Pancreas (tissue), 10 donors: ENCODE measurements at regions not wholly inside any gene's neighbourhood (a gene's known extent, or its start where the extent isn't known, plus 50 kb on each side); places are given as distances from the start of the nearest gene placed in this dataset.
A peak's percentile ranks its signal among the peaks of the same experiment; 100 is the strongest.
"Not testable (repeated sequence)": the region's sequence is repeated elsewhere in the genome, so short reads cannot be mapped to it uniquely, and the experiment has no call there.

Experiments used
- ATAC-seq, 4 donors: fragments of 200-7000 bp; cut with Tn5 transposase; one replicate each; pipeline versions ENCODE4 v1.8.0 to v1.9.1; 2020; ENCODE audit warnings: mild to moderate bottlenecking in 4 of 4, moderate library complexity in 4 of 4
- DNase-seq, 6 donors: peaks; one replicate each; pipeline ENCODE4 v3.0.0-alpha.2; 2020
- FAIRE-seq: peaks from 2 replicates; lab custom pipeline; 2012; peaks lifted over from hg19 to GRCh38; lab: Jason Lieb, UNC
- H3K27ac ChIP-seq, 4 donors: fragments of 200-600 bp; sonication (generic); 1 replicate in 3 of 4; 2 replicates in 1 of 4; pipeline versions ENCODE4 v1.5.0 to v1.8.0; 2020
- H3K27me3 ChIP-seq, 4 donors: fragments of 200-600 bp; one replicate each; pipeline ENCODE4 v1.8.0; 2021
- H3K36me3 ChIP-seq, 3 donors: fragments of 200-600 bp; sonication (generic) in 1 of 3; one replicate each; pipeline versions ENCODE4 v1.5.0 to v1.8.0; 2020 to 2021
- H3K4me1 ChIP-seq, 3 donors: fragments of 200-600 bp; one replicate each; pipeline ENCODE4 v1.8.0; 2021
- H3K4me3 ChIP-seq, 4 donors: fragments of 200-600 bp; sonication (generic) in 2 of 4; one replicate each; pipeline versions ENCODE4 v1.5.0 to v1.8.0; 2020 to 2021
- H3K9me3 ChIP-seq, 4 donors: fragments of 200-600 bp; one replicate each; pipeline ENCODE4 v1.8.0; 2021
- CTCF ChIP-seq, 4 donors: fragments of 200-600 bp; sonication (generic) in 3 of 4; IDR thresholded peaks; one replicate each; pipeline versions ENCODE4 v1.5.0 to v1.8.0; 2021; ENCODE audit warnings: antibody characterized with exemption in 4 of 4
- WGBS, 2 donors: extraction: QIAGEN DNeasy Blood & Tissue Kit; methylation state at CpG; one replicate each; pipeline ENCODE4 v1.1.7; 2013; 5-methylcytosine and 5-hydroxymethylcytosine counted together
- intact Hi-C, 3 donors: fragments of 100-400 bp; cut with DNase I; formaldehyde crosslinking; loops; one replicate each; pipeline versions ENCODE4 v1.11.1 to v1.14.2; 2022
- donor health status: healthy with polysubstance abuse.
- donor health status: DM: no; HTN: no; CAD: no; lungs with moderate emphysema.
- donor health status: DM: no; HTN: no; CAD: no.
- donor health status: control.
- donor health status: control.
- donor health status: Bipolar disorder and iron deficiency.
- donor health status: DM: yes; HTN: yes; CAD: no.
- donor health status: DM: no; HTN: no; CAD: no.
- donor health status: DM: no; HTN: no; CAD: no.
- donor health status: DM: yes; HTN: yes; CAD: no.

GRCh38 chr6:115495184-115495583 lies 565.5 kb downstream of the FRK start:
- no peak overlapping the region for H3K4me3 ChIP-seq
- no peak for FAIRE-seq

GRCh38 chr6:115487331-115487730 lies 573.4 kb downstream of the FRK start:
- intact Hi-C loops, result no loop called here
- Histone ChIP-seq H3K27ac (no peak overlapping the region), H3K4me1 (no peaks in the 10 kb centered on the region), H3K4me3 (no peak overlapping the region), H3K36me3 (no peaks in the 10 kb centered on the region), H3K9me3 (no peaks in the 10 kb centered on the region), H3K27me3 (no peaks in the 10 kb centered on the region)
- WGBS, 2 donors, result 75 to 85% methylated on average over 2 of the region's 2 CpGs
- ATAC-seq (no peak), DNase-seq (no peak), FAIRE-seq (no peak)
- TF ChIP-seq CTCF (IDR thresholded peaks at IDR 0.05), result no peak

More at GRCh38 chr6:115495184-115495583, 565.5 kb downstream of the FRK start:
- Histone ChIP-seq H3K27ac (no peak overlapping the region), H3K27me3 (no peaks in the 10 kb centered on the region), H3K4me1 (no peaks in the 10 kb centered on the region), H3K36me3 (no peaks in the 10 kb centered on the region), H3K9me3 (no peaks in the 10 kb centered on the region)
- ATAC-seq (no peak), DNase-seq (no peak)
- intact Hi-C loops, result no loop called here
- no peak for TF ChIP-seq CTCF (IDR thresholded peaks at IDR 0.05)
- WGBS, 2 donors, result 72 to 83% methylated on average over 3 of the region's 3 CpGs

DNA sequence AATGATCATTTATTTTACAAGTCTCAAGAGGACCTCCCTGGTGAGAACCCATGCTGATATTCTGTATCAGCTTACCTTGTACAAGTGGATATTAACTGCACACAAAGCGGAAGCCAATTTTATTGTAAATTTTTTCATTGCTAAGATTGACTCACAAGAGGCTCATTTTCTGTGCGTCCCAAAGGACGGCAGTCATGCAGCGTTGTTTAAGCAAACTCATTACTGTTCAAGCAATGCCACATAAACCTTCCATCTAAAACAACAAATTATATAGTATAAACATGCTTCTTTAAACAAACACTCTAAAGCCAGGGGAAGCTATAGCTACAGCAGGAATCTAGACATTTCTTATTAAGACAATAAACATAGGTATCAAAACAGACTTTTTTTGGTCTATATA lies 575.3 kb downstream of the FRK start:
- no peak for ATAC-seq
- WGBS, 2 donors, result 62 to 73% methylated on average over 4 of the region's 4 CpGs

GRCh38 chr6:115480543-115480942 lies 580.1 kb downstream of the FRK start:
- H3K4me3 ChIP-seq, H3K27ac ChIP-seq, H3K27me3 ChIP-seq, ATAC-seq, intact Hi-C loops, H3K9me3 ChIP-seq, H3K4me1 ChIP-seq, FAIRE-seq, H3K36me3 ChIP-seq: not testable (repeated sequence)
- DNase-seq, result peak in 1 of 6 donors; percentile 18
- 62 to 64% methylated on average over 4 of the region's 4 CpGs for WGBS, 2 donors

More for the DNA sequence above, 575.3 kb downstream of the FRK start:
- no peak for TF ChIP-seq CTCF (IDR thresholded peaks at IDR 0.05)
- Histone ChIP-seq H3K27me3 (no peaks in the 10 kb centered on the region), H3K27ac (no peak overlapping the region), H3K36me3 (no peaks in the 10 kb centered on the region), H3K9me3 (no peaks in the 10 kb centered on the region), H3K4me1 (no peaks in the 10 kb centered on the region), H3K4me3 (no peak overlapping the region)
- intact Hi-C loops, result no loop called here
- FAIRE-seq (no peak), DNase-seq (no peak)

- Histone ChIP-seq H3K27ac (no peak overlapping the region), H3K9me3 (no peaks in the 10 kb centered on the region), H3K4me3 (no peak overlapping the region), H3K27me3 (no peaks in the 10 kb centered on the region), H3K4me1 (no peaks in the 10 kb centered on the region), H3K36me3 (no peaks in the 10 kb centered on the region)
- intact Hi-C loops, result no loop called here
- no peak for ATAC-seq
- no peak for TF ChIP-seq CTCF (IDR thresholded peaks at IDR 0.05)
- FAIRE-seq, result no peak
- WGBS, 2 donors, result 48 to 55% methylated on average over 3 of the region's 3 CpGs
- DNase-seq, result no peak
Measured at GRCh38 chr6:115474443-115475041, 586.1 kb downstream of the FRK start.
